Thoracic aorta (tissue), 2 donors: ENCODE measurements at regions not wholly inside any gene's neighbourhood (a gene's known extent, or its start where the extent isn't known, plus 50 kb on each side); places are given as distances from the start of the nearest gene placed in this dataset.

Experiments
- ATAC-seq: fragments of 150-250 bp; one replicate; pipeline ENCODE4 v1.8.0; 2017; ENCODE audit warnings: low read depth; ENCODE audit not compliant: insufficient number of reproducible peaks, low FRiP score
- DNase-seq: peaks from one replicate; pipeline ENCODE4 v3.0.0-alpha.2; 2020; ENCODE audit warnings: low spot score
- H3K27ac ChIP-seq, 2 donors: fragments of 200-600 bp; sonication (generic); 1 replicate in 1 of 2; 2 replicates in 1 of 2; pipeline ENCODE4 v1.5.1; 2016; ENCODE audit warnings: mild to moderate bottlenecking in 2 of 2, moderate library complexity in 2 of 2
- H3K27me3 ChIP-seq: fragments of 200-600 bp; sonication (generic); replicated peaks from 2 replicates; pipeline ENCODE4 v1.6.0; 2016; ENCODE audit warnings: mild to moderate bottlenecking; ENCODE audit not compliant: insufficient read depth
- H3K36me3 ChIP-seq: fragments of 200-600 bp; sonication (generic); one replicate; pipeline ENCODE4 v1.5.1; 2016
- H3K4me1 ChIP-seq, 2 donors: fragments of 200-600 bp; sonication (generic); 1 replicate in 1 of 2; 2 replicates in 1 of 2; pipeline versions ENCODE4 v1.5.1 to v1.6.0; 2016; ENCODE audit warnings: low read depth in 2 of 2, mild to moderate bottlenecking in 1 of 2; ENCODE audit not compliant: control insufficient read depth in 1 of 2
- H3K4me3 ChIP-seq: fragments of 200-600 bp; sonication (generic); 2 replicates; pipeline ENCODE4 v1.5.1; 2016; ENCODE audit warnings: mild to moderate bottlenecking
- H3K9me3 ChIP-seq: fragments of 200-600 bp; sonication (generic); 2 replicates; pipeline ENCODE4 v1.5.1; 2016
- TF ChIP-seq, protein P1 (sequence below): fragments of 200-600 bp; sonication (generic); IDR thresholded peaks from one replicate; pipeline ENCODE4 v1.5.1; 2019; ENCODE audit warnings: antibody characterized with exemption

DNA sequence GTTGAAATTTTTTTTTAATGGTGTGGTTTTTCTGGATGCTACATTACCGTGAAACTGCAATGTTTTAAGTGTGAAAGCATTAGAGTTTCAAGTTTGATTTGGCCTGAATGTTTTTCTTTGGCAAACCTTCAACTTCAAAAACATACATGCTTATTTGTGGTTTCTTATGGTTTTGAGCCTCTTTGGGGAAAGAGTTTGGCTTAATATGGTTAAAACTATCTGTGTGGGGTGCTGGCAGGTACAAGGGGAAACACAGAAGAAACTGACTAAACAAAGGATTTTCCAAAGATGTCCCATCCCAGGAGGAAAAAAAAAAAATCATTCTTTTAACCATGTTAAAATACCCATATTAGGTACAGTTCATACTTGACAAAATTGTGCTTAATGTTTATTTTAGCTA, 121.1 kb downstream of the HGF start:
- ATAC-seq = no peak
- Histone ChIP-seq H3K4me1 (peaks cover 12 to 17% of the 10 kb centered on the region in 2 donors), H3K4me3 (no peak overlapping the region), H3K36me3 (no peaks in the 10 kb centered on the region), H3K27ac (peak overlapping the region; percentile 37 to 64), H3K27me3 (no peaks in the 10 kb centered on the region), H3K9me3 (peaks cover 4% of the 10 kb centered on the region)
- no peak for DNase-seq
- TF ChIP-seq, protein P1, sequence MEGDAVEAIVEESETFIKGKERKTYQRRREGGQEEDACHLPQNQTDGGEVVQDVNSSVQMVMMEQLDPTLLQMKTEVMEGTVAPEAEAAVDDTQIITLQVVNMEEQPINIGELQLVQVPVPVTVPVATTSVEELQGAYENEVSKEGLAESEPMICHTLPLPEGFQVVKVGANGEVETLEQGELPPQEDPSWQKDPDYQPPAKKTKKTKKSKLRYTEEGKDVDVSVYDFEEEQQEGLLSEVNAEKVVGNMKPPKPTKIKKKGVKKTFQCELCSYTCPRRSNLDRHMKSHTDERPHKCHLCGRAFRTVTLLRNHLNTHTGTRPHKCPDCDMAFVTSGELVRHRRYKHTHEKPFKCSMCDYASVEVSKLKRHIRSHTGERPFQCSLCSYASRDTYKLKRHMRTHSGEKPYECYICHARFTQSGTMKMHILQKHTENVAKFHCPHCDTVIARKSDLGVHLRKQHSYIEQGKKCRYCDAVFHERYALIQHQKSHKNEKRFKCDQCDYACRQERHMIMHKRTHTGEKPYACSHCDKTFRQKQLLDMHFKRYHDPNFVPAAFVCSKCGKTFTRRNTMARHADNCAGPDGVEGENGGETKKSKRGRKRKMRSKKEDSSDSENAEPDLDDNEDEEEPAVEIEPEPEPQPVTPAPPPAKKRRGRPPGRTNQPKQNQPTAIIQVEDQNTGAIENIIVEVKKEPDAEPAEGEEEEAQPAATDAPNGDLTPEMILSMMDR = no peak

DNA sequence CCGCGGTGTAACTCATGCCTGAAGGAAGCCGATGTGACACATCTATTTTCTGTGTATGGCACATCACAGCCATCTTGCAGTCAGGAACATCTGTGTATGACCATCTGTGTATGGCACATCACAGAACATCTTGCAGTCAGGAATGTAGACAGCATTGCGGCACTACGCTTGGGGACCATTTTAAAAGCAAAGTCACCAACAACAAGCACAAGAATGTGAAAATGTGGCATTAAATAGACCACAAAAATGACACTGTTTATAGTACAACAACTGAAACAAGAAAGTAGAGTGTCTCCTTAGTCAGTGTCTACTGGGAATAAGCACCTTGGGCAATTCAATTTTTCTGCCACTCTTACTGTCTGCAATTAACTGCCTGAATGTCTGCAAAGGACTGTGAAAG, 124.4 kb downstream of the HGF start:
- Histone ChIP-seq H3K27me3 (no peaks in the 10 kb centered on the region), H3K4me3 (no peak overlapping the region), H3K4me1 (peaks cover 12 to 17% of the 10 kb centered on the region in 2 donors), H3K36me3 (no peaks in the 10 kb centered on the region), H3K9me3 (no peaks in the 10 kb centered on the region), H3K27ac (no peak overlapping the region)
- TF ChIP-seq, protein P1 = no peak
- ATAC-seq (no peak), DNase-seq (no peak)

DNA sequence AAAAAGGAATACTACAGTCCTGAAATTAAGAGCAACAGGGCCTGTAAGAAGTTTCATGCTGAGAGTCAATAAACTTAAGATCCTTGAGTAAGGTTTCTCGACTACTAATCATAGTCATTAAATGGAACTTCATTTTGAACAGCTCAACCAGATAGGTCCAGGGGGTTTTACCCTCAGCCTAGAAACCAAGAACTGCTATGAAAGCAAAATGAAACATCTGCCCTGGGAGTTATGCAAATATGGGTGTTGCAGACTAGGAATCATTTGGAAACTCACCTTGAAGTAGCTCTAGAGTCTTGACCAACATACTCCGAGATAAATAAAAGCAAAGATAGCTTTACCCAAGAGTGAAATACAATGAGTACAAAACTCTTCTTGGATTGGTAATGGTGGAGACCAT, 128.0 kb downstream of the HGF start:
- TF ChIP-seq, protein P1 = no peak
- Histone ChIP-seq H3K4me3 (no peak overlapping the region), H3K27ac (no peak overlapping the region), H3K4me1 (peaks cover 19 to 21% of the 10 kb centered on the region in 2 donors), H3K9me3 (no peaks in the 10 kb centered on the region), H3K36me3 (no peaks in the 10 kb centered on the region), H3K27me3 (no peaks in the 10 kb centered on the region)
- DNase-seq (no peak), ATAC-seq (no peak)

DNA sequence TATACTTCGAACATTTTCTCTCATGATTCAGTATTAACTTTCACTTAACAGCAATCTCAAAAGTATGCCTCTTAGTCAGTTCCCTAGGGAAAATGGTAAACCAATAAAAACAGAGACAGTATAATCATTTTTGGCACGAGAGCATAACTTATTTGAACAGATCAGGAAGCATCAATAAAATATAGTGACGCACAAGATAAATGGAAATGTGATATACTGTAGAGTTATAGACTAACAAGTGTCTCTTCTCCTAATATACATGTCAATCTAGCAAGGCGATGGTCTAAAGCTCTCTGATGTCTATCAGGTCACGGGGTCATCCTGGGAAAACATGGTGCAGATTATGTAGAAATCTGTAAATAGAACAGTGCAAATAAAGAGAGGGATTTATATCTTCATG, 131.6 kb downstream of the HGF start:
- no peaks in the 10 kb centered on the region for H3K27me3 ChIP-seq
- no peak for ATAC-seq
- no peaks in the 10 kb centered on the region for H3K9me3 ChIP-seq
- H3K4me1 ChIP-seq = peaks cover 29 to 36% of the 10 kb centered on the region in 2 donors
- no peak for DNase-seq
- TF ChIP-seq, protein P1 = no peak
- no peak overlapping the region for H3K4me3 ChIP-seq
- peak overlapping the region in 1 of 2 donors; percentile 35 for H3K27ac ChIP-seq
- no peaks in the 10 kb centered on the region for H3K36me3 ChIP-seq

DNA sequence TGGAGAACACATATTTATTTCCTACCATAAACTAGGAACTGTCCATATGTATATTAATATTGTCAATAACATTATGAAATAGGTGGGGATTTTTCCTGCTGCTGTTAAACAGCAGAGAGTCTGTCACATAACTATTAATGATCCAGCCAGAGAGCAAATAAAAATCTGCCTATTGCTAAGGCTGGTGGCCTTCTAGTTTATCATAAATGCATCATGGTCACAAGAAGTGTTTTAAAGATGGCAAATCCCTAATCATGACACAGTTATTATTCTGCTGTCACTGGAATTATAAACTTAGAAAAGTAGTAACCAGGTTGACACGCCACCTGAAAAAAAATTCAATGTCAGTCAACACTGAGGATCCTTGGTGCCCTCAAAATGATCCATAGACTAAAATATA, 132.3 kb downstream of the HGF start:
- Histone ChIP-seq H3K36me3 (no peaks in the 10 kb centered on the region), H3K4me3 (no peak overlapping the region), H3K9me3 (no peaks in the 10 kb centered on the region), H3K4me1 (peaks cover 29 to 36% of the 10 kb centered on the region in 2 donors), H3K27ac (peak overlapping the region in 1 of 2 donors; percentile 35), H3K27me3 (no peaks in the 10 kb centered on the region)
- ATAC-seq (no peak), DNase-seq (no peak)
- TF ChIP-seq, protein P1 = no peak
